SK-N-SH treated with all-trans-retinoic acid at 6 μM for 48 hours (cell line): ENCODE measurements at regions not wholly inside any gene's neighbourhood (a gene's known extent, or its start where the extent isn't known, plus 50 kb on each side); places are given as distances from the start of the nearest gene placed in this dataset.

Experiments
- ATAC-seq: fragments of 200-7000 bp; cut with Tn5 transposase; 3 replicates; pipeline ENCODE4 v1.9.1; 2020; ENCODE audit warnings: mild to moderate bottlenecking, moderate library complexity
- ARNTL ChIP-seq: fragments of 450-650 bp; formaldehyde crosslinking; IDR thresholded peaks from 2 replicates; pipeline ENCODE4 v1.5.0; 2020; ENCODE audit warnings: low read depth, mild to moderate bottlenecking, moderate library complexity, borderline replicate concordance
- BACH2 ChIP-seq: fragments of 250-450 bp; sonication (Bioruptor Pico); IDR thresholded peaks from 2 replicates; pipeline ENCODE4 v1.9.0; 2021; ENCODE audit warnings: mild to moderate bottlenecking, borderline replicate concordance
- CSDC2 ChIP-seq: fragments of 250-450 bp; sonication (Bioruptor Pico); IDR thresholded peaks from 2 replicates; pipeline ENCODE4 v1.5.0; 2020; ENCODE audit warnings: mild to moderate bottlenecking, moderate library complexity
- CSRNP3 ChIP-seq: fragments of 250-450 bp; sonication (Bioruptor Pico); IDR thresholded peaks from 2 replicates; pipeline ENCODE4 v1.5.1; 2021; ENCODE audit warnings: mild to moderate bottlenecking, moderate library complexity
- ESRRG ChIP-seq: fragments of 250-450 bp; sonication (Bioruptor Pico); IDR thresholded peaks from 2 replicates; pipeline ENCODE4 v1.6.1; 2021; ENCODE audit warnings: mild to moderate bottlenecking
- GLIS3 ChIP-seq: fragments of 250-450 bp; sonication (Bioruptor Pico); IDR thresholded peaks from 2 replicates; pipeline ENCODE4 v1.5.0; 2020; ENCODE audit warnings: mild to moderate bottlenecking, moderate library complexity
- OSR1 ChIP-seq: fragments of 250-450 bp; sonication (Bioruptor Pico); IDR thresholded peaks from 2 replicates; pipeline ENCODE4 v1.8.0; 2022; ENCODE audit warnings: moderate library complexity, mild to moderate bottlenecking, inconsistent platforms
- PATZ1 ChIP-seq: fragments of 250-450 bp; sonication (Bioruptor Pico); IDR thresholded peaks from 2 replicates; pipeline ENCODE4 v1.8.0; 2020; ENCODE audit warnings: mild to moderate bottlenecking, moderate library complexity, borderline replicate concordance
- POU6F1 ChIP-seq: fragments of 250-450 bp; sonication (Bioruptor Pico); IDR thresholded peaks from 2 replicates; pipeline ENCODE4 v1.8.0; 2021; ENCODE audit warnings: low read depth, mild to moderate bottlenecking, moderate library complexity, borderline replicate concordance
- PPARA ChIP-seq: fragments of 250-450 bp; sonication (Bioruptor Pico); IDR thresholded peaks from 2 replicates; pipeline ENCODE4 v1.5.0; 2020; ENCODE audit warnings: mild to moderate bottlenecking, borderline replicate concordance
- RARB ChIP-seq: fragments of 250-450 bp; sonication (Bioruptor Pico); IDR thresholded peaks from 2 replicates; pipeline ENCODE4 v1.8.0; 2021; ENCODE audit warnings: mild to moderate bottlenecking, moderate library complexity
- SNAI2 ChIP-seq: fragments of 250-450 bp; sonication (Bioruptor Pico); IDR thresholded peaks from 2 replicates; pipeline ENCODE4 v1.5.0; 2020; ENCODE audit warnings: mild to moderate bottlenecking, moderate library complexity
- TOX ChIP-seq: fragments of 250-450 bp; sonication (Bioruptor Pico); IDR thresholded peaks from 2 replicates; pipeline ENCODE4 v1.8.0; 2021; ENCODE audit warnings: mild to moderate bottlenecking, moderate library complexity, borderline replicate concordance
- TSHZ2 ChIP-seq: fragments of 250-450 bp; sonication (Bioruptor Pico); IDR thresholded peaks from 2 replicates; pipeline ENCODE4 v1.5.0; 2020; ENCODE audit warnings: mild to moderate bottlenecking, moderate library complexity
- ZC3H10 ChIP-seq: fragments of 250-450 bp; sonication (Bioruptor Pico); IDR thresholded peaks from 2 replicates; pipeline ENCODE4 v1.5.1; 2021; ENCODE audit warnings: mild to moderate bottlenecking, moderate library complexity
- ZFP3 ChIP-seq: fragments of 250-450 bp; sonication (Bioruptor Pico); IDR thresholded peaks from 2 replicates; pipeline ENCODE4 v1.5.0; 2020; ENCODE audit warnings: mild to moderate bottlenecking, moderate library complexity
- ZNF565 ChIP-seq: fragments of 450-650 bp; formaldehyde crosslinking; conservative IDR thresholded peaks from 2 replicates; pipeline ENCODE4 v1.5.0; 2020; ENCODE audit warnings: low read depth, mild to moderate bottlenecking, moderate library complexity
- ZNF70 ChIP-seq: fragments of 450-650 bp; formaldehyde crosslinking; IDR thresholded peaks from 2 replicates; pipeline ENCODE4 v1.5.0; 2020; ENCODE audit warnings: mild to moderate bottlenecking, moderate library complexity
- ZNF8 ChIP-seq: fragments of 450-650 bp; formaldehyde crosslinking; IDR thresholded peaks from 2 replicates; pipeline ENCODE4 v1.5.0; 2020; ENCODE audit warnings: mild to moderate bottlenecking, moderate library complexity

- TF ChIP-seq RARB (no peak), PPARA (no peak), CSDC2 (no peak), ZNF8 (CRISPR knock-in tag) (no peak), SNAI2 (CRISPR knock-in tag) (no peak), ESRRG (CRISPR knock-in tag) (no peak), ZFP3 (CRISPR knock-in tag) (no peak), BACH2 (CRISPR knock-in tag) (no peak), ZC3H10 (CRISPR knock-in tag) (no peak)
These were observed 161.2 kb upstream of the NRSN1 start (continued) for GRCh38 chr6:23964865-23965264.

GRCh38 chr6:23969344-23969743, 156.7 kb upstream of the NRSN1 start:
- ATAC-seq: no peak
- TF ChIP-seq PATZ1 (CRISPR knock-in tag) (no peak), CSDC2 (no peak), ZNF8 (CRISPR knock-in tag) (no peak), ZNF70 (CRISPR knock-in tag) (no peak), POU6F1 (CRISPR knock-in tag) (no peak), BACH2 (CRISPR knock-in tag) (no peak), PPARA (no peak)

GRCh38 chr6:23977706-23978105, 148.3 kb upstream of the NRSN1 start:
- TF ChIP-seq CSRNP3 (CRISPR knock-in tag) (no peak), OSR1 (CRISPR knock-in tag) (no peak), PPARA (no peak), TSHZ2 (CRISPR knock-in tag) (no peak), ZNF8 (CRISPR knock-in tag) (no peak), ZC3H10 (CRISPR knock-in tag) (no peak), ARNTL (CRISPR knock-in tag) (no peak), TOX (CRISPR knock-in tag) (no peak), ZNF70 (CRISPR knock-in tag) (no peak), GLIS3 (CRISPR knock-in tag) (no peak), PATZ1 (CRISPR knock-in tag) (no peak), ZNF565 (CRISPR knock-in tag) (no peak), ZFP3 (CRISPR knock-in tag) (no peak)
- ATAC-seq: no peak

- no peak for ATAC-seq
- TF ChIP-seq ZFP3 (CRISPR knock-in tag): no peak
- TF ChIP-seq PPARA: no peak
- TF ChIP-seq GLIS3 (CRISPR knock-in tag): no peak
- TF ChIP-seq BACH2 (CRISPR knock-in tag): no peak
- no peak for TF ChIP-seq CSRNP3 (CRISPR knock-in tag)
- TF ChIP-seq SNAI2 (CRISPR knock-in tag): no peak
- TF ChIP-seq ZC3H10 (CRISPR knock-in tag): no peak
- TF ChIP-seq CSDC2: no peak
- no peak for TF ChIP-seq ESRRG (CRISPR knock-in tag)
- TF ChIP-seq POU6F1 (CRISPR knock-in tag): no peak
- no peak for TF ChIP-seq TOX (CRISPR knock-in tag)
These were observed 145.1 kb upstream of the NRSN1 start for GRCh38 chr6:23980965-23981364.
